Activated T-cell treated with anti-CD3 and anti-CD28 coated beads, Interleukin-2, amount 50 U/mL, for 24 hours (primary cell): ENCODE measurements at regions not wholly inside any gene's neighbourhood (a gene's known extent, or its start where the extent isn't known, plus 50 kb on each side); places are given as distances from the start of the nearest gene placed in this dataset.

Experiments used
- DNase-seq: peaks from one replicate; pipeline ENCODE4 v3.0.0-alpha.2; 2020
- H3K27ac Mint-ChIP-seq: 2 replicates; pipeline ENCODE4 v1.8.0; 2020; ENCODE audit warnings: mild to moderate bottlenecking, mixed read lengths
- H3K27me3 Mint-ChIP-seq: 2 replicates; pipeline ENCODE4 v1.8.0; 2020; ENCODE audit warnings: mixed read lengths
- H3K36me3 Mint-ChIP-seq: 2 replicates; pipeline ENCODE4 v1.8.0; 2020; ENCODE audit warnings: low read depth, mixed read lengths
- H3K4me1 Mint-ChIP-seq: 2 replicates; pipeline ENCODE4 v1.8.0; 2020; ENCODE audit warnings: low read depth, mixed read lengths
- H3K4me3 Mint-ChIP-seq: 2 replicates; pipeline ENCODE4 v1.8.0; 2020; ENCODE audit warnings: mild to moderate bottlenecking, moderate library complexity, mixed read lengths
- H3K9me3 Mint-ChIP-seq: 2 replicates; pipeline ENCODE4 v1.8.0; 2020; ENCODE audit warnings: mixed read lengths

GRCh38 chr11:112481431-112481830 lies 220.8 kb upstream of the PLET1 start:
- DNase-seq = no peak
- Mint-ChIP-seq H3K9me3 (no peaks in the 10 kb centered on the region), H3K4me1 (no peaks in the 10 kb centered on the region), H3K27me3 (no peaks in the 10 kb centered on the region), H3K4me3 (no peak overlapping the region), H3K36me3 (no peaks in the 10 kb centered on the region), H3K27ac (no peak overlapping the region)

- Mint-ChIP-seq H3K4me1 (no peaks in the 10 kb centered on the region), H3K36me3 (no peaks in the 10 kb centered on the region), H3K4me3 (no peak overlapping the region), H3K27ac (no peak overlapping the region), H3K9me3 (no peaks in the 10 kb centered on the region), H3K27me3 (no peaks in the 10 kb centered on the region)
- no peak for DNase-seq
Observed at GRCh38 chr11:112481893-112482292, 221.2 kb upstream of the PLET1 start.

GRCh38 chr11:112485280-112485679 lies 224.6 kb upstream of the PLET1 start:
- Mint-ChIP-seq H3K27me3 (peaks cover 11% of the 10 kb centered on the region), H3K27ac (no peak overlapping the region), H3K9me3 (no peaks in the 10 kb centered on the region), H3K4me1 (no peaks in the 10 kb centered on the region), H3K36me3 (no peaks in the 10 kb centered on the region), H3K4me3 (no peak overlapping the region)
- DNase-seq = no peak

GRCh38 chr11:112497826-112498225 lies 237.2 kb upstream of the PLET1 start:
- Mint-ChIP-seq H3K27me3 (peaks cover 3% of the 10 kb centered on the region), H3K4me1 (no peaks in the 10 kb centered on the region), H3K4me3 (no peak overlapping the region), H3K36me3 (no peaks in the 10 kb centered on the region), H3K27ac (no peak overlapping the region), H3K9me3 (no peaks in the 10 kb centered on the region)
- no peak for DNase-seq

- Mint-ChIP-seq H3K36me3 (no peaks in the 10 kb centered on the region), H3K4me1 (no peaks in the 10 kb centered on the region), H3K27me3 (peaks cover 5% of the 10 kb centered on the region), H3K27ac (no peak overlapping the region), H3K9me3 (no peaks in the 10 kb centered on the region), H3K4me3 (no peak overlapping the region)
- DNase-seq = no peak
Observed at GRCh38 chr11:112498701-112499100, 238.0 kb upstream of the PLET1 start.

GRCh38 chr11:112499153-112499880 lies 238.7 kb upstream of the PLET1 start:
- DNase-seq = no peak
- Mint-ChIP-seq H3K4me3 (no peak overlapping the region), H3K4me1 (no peaks in the 10 kb centered on the region), H3K36me3 (no peaks in the 10 kb centered on the region), H3K27ac (no peak overlapping the region), H3K9me3 (no peaks in the 10 kb centered on the region), H3K27me3 (peaks cover 5% of the 10 kb centered on the region)

- Mint-ChIP-seq H3K4me1 (no peaks in the 10 kb centered on the region), H3K9me3 (no peaks in the 10 kb centered on the region), H3K4me3 (no peak overlapping the region), H3K27me3 (peaks cover 5% of the 10 kb centered on the region), H3K27ac (no peak overlapping the region), H3K36me3 (no peaks in the 10 kb centered on the region)
- no peak for DNase-seq
Observed at GRCh38 chr11:112499881-112500204, 239.2 kb upstream of the PLET1 start.

GRCh38 chr11:112503410-112503809 lies 242.8 kb upstream of the PLET1 start:
- peaks cover 11% of the 10 kb centered on the region for H3K27me3 Mint-ChIP-seq
- no peaks in the 10 kb centered on the region for H3K9me3 Mint-ChIP-seq
- DNase-seq = no peak
- H3K36me3 Mint-ChIP-seq = no peaks in the 10 kb centered on the region
- no peaks in the 10 kb centered on the region for H3K4me1 Mint-ChIP-seq
- H3K27ac Mint-ChIP-seq = no peak overlapping the region
- no peak overlapping the region for H3K4me3 Mint-ChIP-seq

- DNase-seq = no peak
- Mint-ChIP-seq H3K36me3 (no peaks in the 10 kb centered on the region), H3K27ac (no peak overlapping the region), H3K9me3 (no peaks in the 10 kb centered on the region), H3K27me3 (peaks cover 15% of the 10 kb centered on the region), H3K4me1 (no peaks in the 10 kb centered on the region), H3K4me3 (no peak overlapping the region)
Observed at GRCh38 chr11:112504056-112504455, 243.4 kb upstream of the PLET1 start.

- no peak for DNase-seq
- Mint-ChIP-seq H3K4me3 (no peak overlapping the region), H3K27ac (no peak overlapping the region), H3K27me3 (peaks cover 14% of the 10 kb centered on the region), H3K36me3 (no peaks in the 10 kb centered on the region), H3K9me3 (no peaks in the 10 kb centered on the region), H3K4me1 (no peaks in the 10 kb centered on the region)
Observed at GRCh38 chr11:112506852-112507251, 246.2 kb upstream of the PLET1 start.

GRCh38 chr11:112507281-112507680 lies 246.6 kb upstream of the PLET1 start:
- H3K4me1 Mint-ChIP-seq = no peaks in the 10 kb centered on the region
- H3K27ac Mint-ChIP-seq = no peak overlapping the region
- no peaks in the 10 kb centered on the region for H3K9me3 Mint-ChIP-seq
- peaks cover 14% of the 10 kb centered on the region for H3K27me3 Mint-ChIP-seq
- DNase-seq = no peak
- H3K36me3 Mint-ChIP-seq = no peaks in the 10 kb centered on the region
- H3K4me3 Mint-ChIP-seq = no peak overlapping the region

GRCh38 chr11:112508750-112509149 lies 248.1 kb upstream of the PLET1 start:
- no peak overlapping the region for H3K27ac Mint-ChIP-seq
- peaks cover 17% of the 10 kb centered on the region for H3K27me3 Mint-ChIP-seq
- no peak overlapping the region for H3K4me3 Mint-ChIP-seq
- H3K4me1 Mint-ChIP-seq = no peaks in the 10 kb centered on the region
- no peaks in the 10 kb centered on the region for H3K36me3 Mint-ChIP-seq
- no peak for DNase-seq
- no peaks in the 10 kb centered on the region for H3K9me3 Mint-ChIP-seq

GRCh38 chr11:112509300-112509699 lies 248.6 kb upstream of the PLET1 start:
- H3K9me3 Mint-ChIP-seq = no peaks in the 10 kb centered on the region
- no peak for DNase-seq
- H3K27ac Mint-ChIP-seq = no peak overlapping the region
- no peaks in the 10 kb centered on the region for H3K36me3 Mint-ChIP-seq
- peaks cover 17% of the 10 kb centered on the region for H3K27me3 Mint-ChIP-seq
- H3K4me3 Mint-ChIP-seq = no peak overlapping the region
- no peaks in the 10 kb centered on the region for H3K4me1 Mint-ChIP-seq

- no peak overlapping the region for H3K4me3 Mint-ChIP-seq
- DNase-seq = no peak
- no peaks in the 10 kb centered on the region for H3K36me3 Mint-ChIP-seq
- no peak overlapping the region for H3K27ac Mint-ChIP-seq
- no peaks in the 10 kb centered on the region for H3K4me1 Mint-ChIP-seq
- no peaks in the 10 kb centered on the region for H3K9me3 Mint-ChIP-seq
- H3K27me3 Mint-ChIP-seq = peaks cover 17% of the 10 kb centered on the region
Observed at GRCh38 chr11:112511271-112511670, 250.6 kb upstream of the PLET1 start.

- DNase-seq = no peak
- H3K36me3 Mint-ChIP-seq = no peaks in the 10 kb centered on the region
- H3K9me3 Mint-ChIP-seq = no peaks in the 10 kb centered on the region
- no peak overlapping the region for H3K27ac Mint-ChIP-seq
- no peaks in the 10 kb centered on the region for H3K4me1 Mint-ChIP-seq
- H3K27me3 Mint-ChIP-seq = peaks cover 17% of the 10 kb centered on the region
- H3K4me3 Mint-ChIP-seq = no peak overlapping the region
Observed at GRCh38 chr11:112511911-112512310, 251.3 kb upstream of the PLET1 start.

- Mint-ChIP-seq H3K9me3 (no peaks in the 10 kb centered on the region), H3K27me3 (peaks cover 12% of the 10 kb centered on the region), H3K27ac (no peak overlapping the region), H3K36me3 (no peaks in the 10 kb centered on the region), H3K4me3 (no peak overlapping the region), H3K4me1 (no peaks in the 10 kb centered on the region)
- DNase-seq = no peak
Observed at GRCh38 chr11:112513417-112513816, 252.8 kb upstream of the PLET1 start.
